Lung (tissue), 11 donors: ENCODE measurements at regions not wholly inside any gene's neighbourhood (a gene's known extent, or its start where the extent isn't known, plus 50 kb on each side); places are given as distances from the start of the nearest gene placed in this dataset.

ENCODE experiments used
- ATAC-seq: fragments of 200-7000 bp; cut with Tn5 transposase; one replicate; pipeline ENCODE4 v1.9.1; 2020; ENCODE audit warnings: moderate number of reproducible peaks; ENCODE audit not compliant: insufficient read depth, low FRiP score
- DNase-seq, 3 donors: peaks; one replicate each; pipeline ENCODE4 v3.0.0-alpha.2; 2013 to 2017
- H3K27ac ChIP-seq, 2 donors: one replicate each; pipeline ENCODE4 v1.5.1; 2013; ENCODE audit warnings: mild to moderate bottlenecking in 2 of 2, moderate library complexity in 2 of 2, control low read depth in 1 of 2, inconsistent platforms in 1 of 2, low read depth in 1 of 2, low read length in 1 of 2
- H3K27me3 ChIP-seq, 3 donors: one replicate each; pipeline ENCODE4 v1.5.1; 2013; ENCODE audit warnings: low read length in 2 of 3; ENCODE audit not compliant: control insufficient read depth in 3 of 3, insufficient read depth in 3 of 3
- H3K36me3 ChIP-seq, 4 donors: one replicate each; pipeline ENCODE4 v1.5.1; 2013; ENCODE audit warnings: low read length in 4 of 4, mild to moderate bottlenecking in 1 of 4, moderate library complexity in 1 of 4; ENCODE audit not compliant: control insufficient read depth in 4 of 4, insufficient read depth in 4 of 4
- H3K4me1 ChIP-seq, 5 donors: one replicate each; pipeline ENCODE4 v1.5.1; 2013; ENCODE audit warnings: low read length in 5 of 5, mild to moderate bottlenecking in 2 of 5, moderate library complexity in 1 of 5; ENCODE audit not compliant: control insufficient read depth in 5 of 5, insufficient read depth in 5 of 5
- H3K4me3 ChIP-seq: one replicate; pipeline ENCODE4 v1.5.1; 2013; ENCODE audit warnings: mild to moderate bottlenecking, control low read depth, moderate library complexity
- H3K9ac ChIP-seq, 2 donors: one replicate each; pipeline ENCODE4 v1.5.1; 2013; ENCODE audit warnings: low read length in 2 of 2, control low read depth in 1 of 2; ENCODE audit not compliant: insufficient read depth in 1 of 2
- H3K9me3 ChIP-seq, 4 donors: one replicate each; pipeline ENCODE4 v1.5.1; 2013; ENCODE audit warnings: low read length in 3 of 4, mild to moderate bottlenecking in 1 of 4, moderate library complexity in 1 of 4; ENCODE audit not compliant: control insufficient read depth in 4 of 4, insufficient read depth in 3 of 4
- WGBS, 2 donors: extraction: QIAGEN DNeasy Blood & Tissue Kit; methylation state at CpG; one replicate each; pipeline ENCODE4 v1.1.7; 2013; 5-methylcytosine and 5-hydroxymethylcytosine counted together
- TF ChIP-seq, protein P1 (sequence below): IDR thresholded peaks from 2 replicates; pipeline ENCODE4 v1.5.1; 2012; ENCODE audit warnings: mild to moderate bottlenecking; ENCODE audit errors: control extremely low read depth, extremely low read depth
- donor health status: control.
- donor health status: control.
- donor health status: Bipolar disorder and iron deficiency.
- donor health status: healthy.
- donor health status: DM: yes; HTN: yes; CAD: no.

- peak overlapping the region in 1 of 2 donors; percentile 9 for H3K27ac ChIP-seq
- TF ChIP-seq, protein P1, sequence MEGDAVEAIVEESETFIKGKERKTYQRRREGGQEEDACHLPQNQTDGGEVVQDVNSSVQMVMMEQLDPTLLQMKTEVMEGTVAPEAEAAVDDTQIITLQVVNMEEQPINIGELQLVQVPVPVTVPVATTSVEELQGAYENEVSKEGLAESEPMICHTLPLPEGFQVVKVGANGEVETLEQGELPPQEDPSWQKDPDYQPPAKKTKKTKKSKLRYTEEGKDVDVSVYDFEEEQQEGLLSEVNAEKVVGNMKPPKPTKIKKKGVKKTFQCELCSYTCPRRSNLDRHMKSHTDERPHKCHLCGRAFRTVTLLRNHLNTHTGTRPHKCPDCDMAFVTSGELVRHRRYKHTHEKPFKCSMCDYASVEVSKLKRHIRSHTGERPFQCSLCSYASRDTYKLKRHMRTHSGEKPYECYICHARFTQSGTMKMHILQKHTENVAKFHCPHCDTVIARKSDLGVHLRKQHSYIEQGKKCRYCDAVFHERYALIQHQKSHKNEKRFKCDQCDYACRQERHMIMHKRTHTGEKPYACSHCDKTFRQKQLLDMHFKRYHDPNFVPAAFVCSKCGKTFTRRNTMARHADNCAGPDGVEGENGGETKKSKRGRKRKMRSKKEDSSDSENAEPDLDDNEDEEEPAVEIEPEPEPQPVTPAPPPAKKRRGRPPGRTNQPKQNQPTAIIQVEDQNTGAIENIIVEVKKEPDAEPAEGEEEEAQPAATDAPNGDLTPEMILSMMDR: no peak
- H3K9ac ChIP-seq: no peak overlapping the region
- ATAC-seq (peak; percentile 85), DNase-seq (peak; percentile 58 to 79 (median 58))
- H3K27me3 ChIP-seq: no peaks in the 10 kb centered on the region
- H3K9me3 ChIP-seq: peaks cover 0 to 2% (median 0%) of the 10 kb centered on the region in 4 donors
- H3K4me3 ChIP-seq: no peak overlapping the region
- H3K36me3 ChIP-seq: no peaks in the 10 kb centered on the region
- 14 to 36% methylated on average over 19 of the region's 19 CpGs for WGBS, 2 donors
- H3K4me1 ChIP-seq: peaks cover 0 to 17% (median 6%) of the 10 kb centered on the region in 5 donors
Observed at GRCh38 chr3:194255252-194256039, 95.7 kb downstream of the CPN2 start.

GRCh38 chr3:194256040-194256945 is 94.8 kb downstream of the CPN2 start:
- no peak overlapping the region for H3K4me3 ChIP-seq
- peaks cover 0 to 2% (median 0%) of the 10 kb centered on the region in 4 donors for H3K9me3 ChIP-seq
- DNase-seq (no peak), ATAC-seq (no peak)
- H3K9ac ChIP-seq: no peak overlapping the region
- H3K4me1 ChIP-seq: peaks cover 0 to 9% (median 0%) of the 10 kb centered on the region in 5 donors
- no peaks in the 10 kb centered on the region for H3K27me3 ChIP-seq
- 80 to 85% methylated on average over 12 of the region's 12 CpGs for WGBS, 2 donors
- TF ChIP-seq, protein P1: no peak
- H3K36me3 ChIP-seq: no peaks in the 10 kb centered on the region
- peak overlapping the region in 1 of 2 donors; percentile 9 for H3K27ac ChIP-seq

DNA sequence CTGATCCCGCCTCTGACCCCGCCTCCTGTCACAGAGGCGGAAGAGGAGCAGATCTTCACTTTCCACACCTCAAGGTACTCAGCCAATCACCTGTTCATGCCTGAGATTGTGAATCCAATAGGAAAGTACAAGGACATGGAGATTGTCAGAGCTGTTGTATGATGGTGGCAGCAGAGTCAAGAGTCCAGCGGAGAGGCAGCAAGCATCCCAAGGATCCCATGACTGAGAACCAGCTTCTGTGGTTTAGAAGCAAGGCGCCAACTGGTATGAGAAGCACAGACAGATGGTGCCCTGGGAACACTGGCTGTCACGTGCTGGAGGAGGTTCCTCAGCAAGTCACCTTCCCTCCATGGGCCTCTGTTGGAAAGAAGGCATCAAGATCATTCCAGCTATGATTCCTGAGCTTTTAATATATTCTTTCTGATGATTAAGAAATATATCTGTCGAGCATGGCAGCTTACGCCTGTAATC is 93.9 kb downstream of the CPN2 start:
- Histone ChIP-seq H3K4me3 (no peak overlapping the region), H3K9ac (no peak overlapping the region), H3K27me3 (no peaks in the 10 kb centered on the region), H3K36me3 (no peaks in the 10 kb centered on the region), H3K27ac (no peak overlapping the region), H3K4me1 (peaks cover 0 to 12% (median 5%) of the 10 kb centered on the region in 5 donors), H3K9me3 (peaks cover 0 to 2% (median 0%) of the 10 kb centered on the region in 4 donors)
- TF ChIP-seq, protein P1: no peak
- ATAC-seq (no peak), DNase-seq (no peak)
- WGBS, 2 donors: 91 to 94% methylated on average over 8 of the region's 8 CpGs
